Stimulated activated CD4-positive, alpha-beta T cell treated with anti-CD3 and anti-CD28 coated beads, Interleukin-1b, Interleukin-23, amount 100 ng/mL, for 1 hour (primary cell): ENCODE measurements at regions not wholly inside any gene's neighbourhood (a gene's known extent, or its start where the extent isn't known, plus 50 kb on each side); places are given as distances from the start of the nearest gene placed in this dataset.

Experiments used
- DNase-seq, 2 donors: peaks; one replicate each; pipeline ENCODE4 v3.0.0-alpha.2; 2020; ENCODE audit warnings: low read depth in 2 of 2

DNA sequence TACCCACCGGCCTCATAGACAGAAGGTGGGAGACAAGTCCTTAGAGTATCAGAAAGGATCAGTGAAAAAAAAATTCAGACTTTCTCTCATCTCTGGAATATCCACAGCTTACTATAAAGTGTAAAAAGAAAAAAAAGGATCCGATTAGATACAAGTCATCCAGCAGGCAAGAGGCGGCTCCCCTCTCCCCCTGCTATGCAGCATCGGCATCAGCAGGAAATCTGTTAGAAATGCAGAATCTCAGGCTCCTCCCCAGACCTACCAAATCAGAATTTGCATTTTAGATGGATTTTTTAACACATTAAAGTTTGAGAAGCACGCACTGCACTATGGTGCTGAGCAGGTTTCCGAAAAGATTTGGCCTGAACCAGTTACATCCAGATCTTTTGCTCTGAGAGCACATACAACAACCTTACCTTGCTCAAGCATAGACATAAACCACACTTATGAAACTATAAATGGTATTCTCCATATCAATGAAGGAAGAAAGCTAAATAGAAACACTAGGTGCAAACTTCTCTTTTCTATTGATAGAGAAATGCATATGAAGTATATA, 117.0 kb upstream of the POU3F2 start:
- DNase-seq, result no peak

DNA sequence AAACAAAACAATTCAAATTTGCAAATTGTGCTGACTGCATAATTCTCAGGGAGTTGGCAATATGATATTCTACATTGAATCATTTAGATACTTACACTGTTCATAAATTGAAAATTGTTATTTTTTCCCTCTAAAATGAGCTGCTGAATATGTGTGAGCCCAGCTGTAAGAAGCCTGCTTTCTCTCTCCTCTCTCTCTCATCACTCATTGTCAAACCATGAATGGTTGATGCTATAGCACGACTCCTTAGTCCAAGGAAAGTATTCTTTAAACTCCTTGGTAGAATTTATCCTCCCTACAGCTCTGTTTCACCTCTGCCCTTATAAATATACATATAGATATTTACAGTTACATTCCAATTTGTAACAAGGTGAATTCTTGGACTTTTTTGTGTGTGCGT, 116.4 kb upstream of the POU3F2 start:
- no peak for DNase-seq

DNA sequence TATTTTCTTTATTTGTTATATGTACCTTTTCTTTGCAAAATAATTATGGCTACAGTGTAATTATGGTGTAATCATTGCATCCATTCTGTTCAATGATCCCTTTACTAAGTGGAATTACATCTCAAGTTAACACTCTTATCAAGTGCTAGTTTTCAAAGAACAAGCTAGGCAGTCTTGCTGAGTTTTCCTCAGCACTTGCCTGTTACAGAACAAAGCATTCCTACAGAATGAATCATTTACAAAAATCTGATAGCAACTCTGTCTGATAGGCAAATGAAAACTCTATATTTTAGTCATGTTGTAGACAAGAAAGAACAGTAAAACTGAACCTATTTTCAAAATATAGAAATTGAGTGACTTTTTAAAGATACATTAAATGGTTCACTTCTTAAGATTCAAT, 109.8 kb upstream of the POU3F2 start:
- DNase-seq, result no peak

DNA sequence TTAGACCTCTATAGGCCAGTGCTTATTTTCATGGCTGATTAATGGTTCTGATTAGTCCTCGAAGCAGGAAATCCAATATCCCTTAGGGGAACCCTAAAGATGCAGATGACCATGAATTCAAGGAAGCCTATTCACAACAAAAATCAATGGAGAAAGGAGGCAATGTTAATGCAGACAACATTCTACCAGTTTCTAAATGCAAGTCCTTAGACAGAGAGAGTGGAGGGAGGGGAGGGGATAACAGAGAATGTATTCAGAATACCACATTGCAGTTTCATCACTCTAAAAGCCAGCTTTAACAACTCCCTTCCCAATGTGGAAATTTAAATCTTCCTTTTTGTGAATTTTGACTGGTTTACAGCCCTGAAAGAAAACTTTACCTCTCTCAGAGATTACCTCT, 87.1 kb upstream of the POU3F2 start:
- DNase-seq, result no peak

DNA sequence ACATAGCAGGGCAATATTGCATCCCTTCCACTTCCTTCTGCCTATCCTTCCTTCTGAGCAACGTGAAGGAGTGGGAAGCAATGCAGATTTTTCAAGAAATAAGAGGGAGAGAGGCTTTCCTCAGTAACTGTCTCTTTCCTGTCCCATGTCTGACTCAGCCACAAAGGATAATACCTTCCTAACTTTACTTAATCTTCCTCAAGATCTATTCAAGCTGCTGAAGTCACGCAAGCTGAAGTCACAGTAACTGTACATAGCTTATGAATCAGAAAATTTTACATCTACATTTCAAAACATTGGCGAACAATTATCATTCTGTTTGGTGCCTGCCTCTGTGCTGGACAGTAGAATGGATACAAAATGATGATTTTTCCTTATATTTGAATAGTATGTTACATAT, 86.4 kb upstream of the POU3F2 start:
- DNase-seq, result no peak

DNA sequence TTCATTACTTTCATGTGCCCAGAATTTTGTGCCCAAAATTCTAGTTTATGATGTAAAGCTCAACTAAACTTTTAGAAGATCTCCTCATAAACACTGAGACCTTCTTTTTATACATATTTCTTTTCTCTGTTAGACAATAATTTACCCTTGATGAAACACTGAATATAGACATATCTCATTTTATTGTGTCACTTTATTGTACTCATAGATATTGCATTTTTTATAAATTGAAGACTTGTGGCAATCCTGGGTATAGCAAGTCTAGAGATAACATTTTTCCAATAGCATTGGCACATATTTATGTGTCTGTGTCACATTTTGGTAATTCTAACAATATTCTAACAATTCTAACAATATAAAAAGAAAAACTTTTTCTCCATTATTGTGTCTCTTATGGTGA, 74.9 kb upstream of the POU3F2 start:
- no peak for DNase-seq

DNA sequence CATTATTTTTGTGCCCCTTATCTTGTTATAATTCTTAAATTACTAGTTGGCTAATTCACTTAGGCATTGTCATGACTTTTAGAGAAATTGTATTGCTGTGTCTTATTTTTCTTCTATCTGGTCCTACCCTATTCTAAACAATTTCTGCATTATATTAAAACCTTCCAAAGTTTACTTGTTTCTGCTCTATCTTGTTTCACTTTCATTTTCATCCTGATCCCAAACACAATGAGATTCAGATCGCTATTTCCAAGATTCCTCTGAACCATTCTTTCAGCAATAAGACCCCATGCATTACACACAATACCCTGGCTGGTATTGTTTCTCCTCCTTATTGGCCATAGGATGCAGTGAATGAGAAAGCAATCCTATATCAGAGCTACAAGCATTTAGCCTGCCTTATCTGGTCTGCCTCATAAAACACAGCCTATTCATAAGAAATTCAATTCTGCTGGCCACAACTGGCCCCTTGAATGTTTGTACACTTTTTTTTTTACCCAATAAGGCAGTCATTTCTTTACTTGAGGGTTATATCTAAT, 69.9 kb upstream of the POU3F2 start:
- no peak for DNase-seq

DNA sequence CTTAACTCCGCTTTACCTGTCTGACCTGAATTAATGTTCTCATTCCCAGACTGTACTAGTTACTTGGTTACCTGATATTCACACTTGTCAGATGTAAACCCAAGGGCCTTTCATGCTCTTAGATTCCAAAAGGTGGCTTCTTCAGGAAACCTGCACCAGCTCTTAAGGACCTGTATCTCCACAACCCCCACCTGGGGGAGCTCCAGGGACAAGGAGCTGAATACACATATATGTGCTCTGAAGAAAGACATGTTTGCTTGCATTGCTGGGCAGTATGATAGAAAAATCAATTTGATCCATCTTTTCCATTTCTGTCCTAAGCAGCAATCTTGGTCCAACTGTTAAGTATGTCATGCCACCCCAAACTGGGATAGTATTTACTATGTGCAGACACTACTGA, 64.8 kb upstream of the POU3F2 start:
- DNase-seq, result no peak

DNA sequence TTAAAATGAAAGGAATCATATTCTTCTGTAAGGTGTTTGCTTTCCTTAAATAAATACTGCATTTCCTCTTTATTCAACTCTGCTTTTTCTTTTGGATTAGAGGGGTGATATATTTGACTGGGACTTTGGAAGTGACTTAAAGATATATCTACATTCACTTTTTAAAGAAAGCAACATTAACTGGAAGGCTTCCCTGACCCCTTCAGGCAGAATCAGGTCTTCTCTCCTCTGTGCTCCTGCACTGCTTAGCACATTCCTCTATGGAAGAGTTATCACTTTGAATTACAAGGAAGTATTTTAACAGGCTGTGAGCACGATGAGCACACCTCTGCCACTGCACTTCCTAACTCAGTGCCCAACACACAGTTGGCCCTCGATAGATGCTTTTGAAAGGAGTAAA, 59.2 kb upstream of the POU3F2 start:
- DNase-seq, result no peak

DNA sequence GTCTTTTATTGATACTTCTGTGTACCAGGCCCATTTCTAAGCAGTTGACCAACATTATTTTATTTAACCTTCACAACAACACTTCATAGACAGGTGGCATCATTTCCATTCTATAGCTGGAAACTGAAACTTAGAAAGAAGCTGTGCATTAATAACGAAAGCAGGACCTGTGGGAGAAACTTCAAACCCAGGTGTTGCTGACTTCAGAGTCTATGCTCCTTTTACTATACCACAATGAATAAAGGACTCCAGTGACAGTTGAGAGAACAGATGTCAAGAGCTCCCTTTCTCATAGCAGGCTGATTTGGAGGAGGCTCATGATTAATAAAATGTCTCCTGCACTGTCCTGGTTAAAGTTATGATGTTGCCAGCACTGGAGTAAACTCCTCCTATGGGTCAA, 56.6 kb upstream of the POU3F2 start:
- DNase-seq, result no peak

DNA sequence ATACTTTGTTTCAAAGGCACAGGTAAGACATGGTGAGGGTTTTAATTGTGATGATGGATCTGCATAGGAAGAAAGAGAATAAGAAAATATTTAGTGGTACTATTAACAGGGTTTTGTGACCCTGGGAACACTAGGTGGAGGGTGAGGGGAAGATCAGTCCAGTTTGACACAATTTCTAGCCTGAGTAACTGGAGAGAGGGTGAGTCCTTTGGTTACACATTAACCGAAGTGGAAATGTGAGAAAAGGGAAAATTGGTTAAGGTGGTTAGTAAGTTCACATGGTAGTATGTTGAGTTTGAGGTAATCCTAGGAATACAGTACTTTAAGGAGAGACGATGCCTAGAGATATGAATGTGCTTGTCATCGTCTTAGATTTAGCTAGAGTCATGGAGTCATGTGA, 54.8 kb upstream of the POU3F2 start:
- no peak for DNase-seq

DNA sequence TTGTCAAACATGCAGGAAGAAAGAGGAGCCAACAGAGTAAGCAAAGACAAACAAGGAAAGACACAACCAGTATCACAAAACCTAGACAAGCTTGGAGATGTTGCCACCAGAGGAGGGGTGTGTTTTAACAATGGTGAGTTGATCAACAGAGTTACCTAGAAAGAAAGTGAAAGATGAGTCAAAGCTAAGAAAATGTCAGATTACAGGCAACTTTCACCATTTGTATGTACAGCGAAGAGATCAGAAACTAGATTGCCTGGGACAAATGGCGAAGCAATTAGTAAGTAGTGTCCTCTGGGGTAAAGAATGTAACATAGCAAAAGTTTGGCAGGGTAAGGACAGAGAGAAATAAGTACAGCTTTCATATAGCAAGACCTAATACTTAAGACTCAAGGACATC, 51.6 kb upstream of the POU3F2 start:
- DNase-seq, result no peak

DNA sequence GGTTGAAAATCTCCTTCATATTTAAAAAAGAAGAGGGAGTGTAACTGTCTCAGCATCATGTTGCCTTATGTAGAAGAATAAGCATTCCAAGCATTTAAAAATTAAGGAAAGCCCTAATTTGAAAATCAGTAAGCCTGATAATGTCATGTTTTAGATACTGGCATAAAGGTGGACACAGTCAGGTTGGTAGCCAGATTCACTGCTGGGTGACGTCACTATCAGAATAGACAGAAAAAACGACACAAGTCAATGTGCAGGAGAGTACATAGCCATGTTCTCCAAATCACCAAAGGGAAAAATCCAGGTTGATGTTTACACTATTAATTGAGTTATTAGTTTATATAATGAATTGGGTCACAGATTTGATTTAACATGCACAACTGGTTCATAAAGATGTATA, 50.8 kb upstream of the POU3F2 start:
- DNase-seq, result no peak
